GM20000 (cell line): ENCODE measurements at regions not wholly inside any gene's neighbourhood (a gene's known extent, or its start where the extent isn't known, plus 50 kb on each side); places are given as distances from the start of the nearest gene placed in this dataset.

Experiments
- DNase-seq: peaks from one replicate; pipeline ENCODE4 v3.0.0; 2012; ENCODE audit warnings: low spot score
- TF ChIP-seq, protein P1 (sequence below): IDR thresholded peaks from 2 replicates; pipeline ENCODE4 v1.5.1; 2012; ENCODE audit warnings: mild to moderate bottlenecking, control low read depth; ENCODE audit errors: extremely low read depth, missing control alignments

DNA sequence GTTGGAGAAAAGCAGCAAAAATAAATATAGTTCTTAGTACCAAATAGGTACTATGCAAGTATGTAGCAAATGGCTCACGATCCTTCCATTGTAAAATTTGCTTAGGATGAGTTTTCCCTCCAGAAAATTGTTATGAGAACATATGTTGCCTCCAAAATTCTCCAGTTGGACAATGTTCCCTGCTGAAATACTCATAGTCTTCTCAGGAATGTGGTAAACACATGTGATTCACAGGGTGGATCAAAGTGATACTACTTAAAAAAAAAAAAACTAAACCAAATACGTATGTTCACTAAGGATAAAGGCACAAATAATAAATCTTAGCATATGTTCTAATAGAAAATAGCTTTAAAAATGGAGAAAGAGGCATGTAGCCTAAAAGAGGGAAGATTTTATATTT, 84.3 kb upstream of the ZNF385D start:
- DNase-seq = no peak

DNA sequence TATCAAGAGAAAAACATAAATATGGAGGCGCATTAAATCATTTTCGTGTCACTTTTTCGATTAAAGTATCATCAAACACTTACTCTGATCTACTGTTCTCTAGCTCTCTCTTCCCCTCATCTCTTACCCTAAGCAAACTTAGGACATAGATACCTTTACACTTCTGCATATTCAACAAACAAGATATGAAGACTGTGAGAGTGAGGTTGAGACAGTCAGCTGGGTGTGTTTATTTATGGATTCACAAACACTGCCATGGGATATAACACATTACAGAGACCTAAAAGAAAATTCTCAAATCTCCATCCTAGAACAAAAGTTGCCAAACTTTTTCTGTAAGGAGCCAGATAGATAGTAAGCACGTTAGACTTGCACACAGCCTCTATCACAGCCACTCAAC, 85.2 kb upstream of the ZNF385D start:
- DNase-seq = no peak
- TF ChIP-seq, protein P1, sequence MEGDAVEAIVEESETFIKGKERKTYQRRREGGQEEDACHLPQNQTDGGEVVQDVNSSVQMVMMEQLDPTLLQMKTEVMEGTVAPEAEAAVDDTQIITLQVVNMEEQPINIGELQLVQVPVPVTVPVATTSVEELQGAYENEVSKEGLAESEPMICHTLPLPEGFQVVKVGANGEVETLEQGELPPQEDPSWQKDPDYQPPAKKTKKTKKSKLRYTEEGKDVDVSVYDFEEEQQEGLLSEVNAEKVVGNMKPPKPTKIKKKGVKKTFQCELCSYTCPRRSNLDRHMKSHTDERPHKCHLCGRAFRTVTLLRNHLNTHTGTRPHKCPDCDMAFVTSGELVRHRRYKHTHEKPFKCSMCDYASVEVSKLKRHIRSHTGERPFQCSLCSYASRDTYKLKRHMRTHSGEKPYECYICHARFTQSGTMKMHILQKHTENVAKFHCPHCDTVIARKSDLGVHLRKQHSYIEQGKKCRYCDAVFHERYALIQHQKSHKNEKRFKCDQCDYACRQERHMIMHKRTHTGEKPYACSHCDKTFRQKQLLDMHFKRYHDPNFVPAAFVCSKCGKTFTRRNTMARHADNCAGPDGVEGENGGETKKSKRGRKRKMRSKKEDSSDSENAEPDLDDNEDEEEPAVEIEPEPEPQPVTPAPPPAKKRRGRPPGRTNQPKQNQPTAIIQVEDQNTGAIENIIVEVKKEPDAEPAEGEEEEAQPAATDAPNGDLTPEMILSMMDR = no peak

More for the DNA sequence above, 84.3 kb upstream of the ZNF385D start:
- TF ChIP-seq, protein P1 = no peak

DNA sequence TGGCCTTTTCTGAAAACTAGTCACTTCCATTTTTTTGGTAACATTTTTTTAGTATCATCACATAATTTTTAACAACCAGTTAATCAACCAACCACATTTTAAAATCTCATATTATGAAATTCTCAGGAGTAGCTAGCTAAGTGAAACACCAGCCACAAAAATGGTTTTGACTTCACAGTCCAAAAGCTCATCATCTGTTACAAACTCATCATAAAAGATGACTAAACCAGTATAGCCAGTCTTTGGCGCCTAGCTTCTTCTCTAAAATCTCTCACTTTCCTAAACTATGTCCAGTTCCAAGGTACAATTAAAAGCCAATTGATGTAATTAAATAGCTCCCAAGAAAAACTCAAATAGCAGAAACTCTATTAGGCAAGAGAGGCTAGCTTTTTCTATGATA, 88.2 kb upstream of the ZNF385D start:
- TF ChIP-seq, protein P1 = no peak
- DNase-seq = no peak

DNA sequence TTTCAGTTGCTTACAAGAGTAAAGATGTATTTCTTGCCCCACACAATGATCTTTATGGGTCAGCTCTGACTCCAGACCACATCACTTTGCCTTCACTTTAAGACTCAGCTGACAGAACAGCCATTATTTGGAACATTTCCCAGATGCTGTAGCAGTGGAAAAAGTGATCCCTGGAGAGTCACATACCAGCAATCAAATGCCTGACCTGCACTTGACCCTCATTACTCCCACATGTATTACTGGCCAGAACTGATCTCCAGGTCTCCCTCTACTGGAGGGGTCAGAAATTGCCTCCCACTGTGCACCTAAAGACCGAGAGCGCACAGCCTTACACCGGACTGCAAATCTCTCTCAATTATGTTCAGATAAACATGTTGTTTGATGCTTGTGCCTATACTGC, 88.6 kb upstream of the ZNF385D start:
- DNase-seq = no peak
- TF ChIP-seq, protein P1 = no peak

DNA sequence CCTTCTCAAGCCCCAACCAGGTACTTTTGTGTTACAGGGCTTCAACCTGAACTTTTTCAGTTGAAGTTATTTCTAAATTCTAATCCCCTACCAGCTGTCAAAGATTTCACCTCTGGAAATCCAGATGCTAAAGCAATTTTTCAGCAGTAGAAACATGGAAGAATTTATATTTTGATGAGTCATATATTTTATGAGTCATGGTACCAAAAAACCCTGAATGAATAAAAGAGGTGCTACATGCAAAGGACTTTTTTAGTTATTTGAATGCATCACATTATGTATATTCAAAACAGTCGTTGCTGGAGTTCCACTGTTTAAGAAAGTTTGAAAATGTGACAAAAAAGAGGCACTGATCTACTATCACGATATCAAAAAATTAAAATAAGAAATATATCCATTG, 96.0 kb upstream of the ZNF385D start:
- TF ChIP-seq, protein P1 = no peak
- no peak for DNase-seq

DNA sequence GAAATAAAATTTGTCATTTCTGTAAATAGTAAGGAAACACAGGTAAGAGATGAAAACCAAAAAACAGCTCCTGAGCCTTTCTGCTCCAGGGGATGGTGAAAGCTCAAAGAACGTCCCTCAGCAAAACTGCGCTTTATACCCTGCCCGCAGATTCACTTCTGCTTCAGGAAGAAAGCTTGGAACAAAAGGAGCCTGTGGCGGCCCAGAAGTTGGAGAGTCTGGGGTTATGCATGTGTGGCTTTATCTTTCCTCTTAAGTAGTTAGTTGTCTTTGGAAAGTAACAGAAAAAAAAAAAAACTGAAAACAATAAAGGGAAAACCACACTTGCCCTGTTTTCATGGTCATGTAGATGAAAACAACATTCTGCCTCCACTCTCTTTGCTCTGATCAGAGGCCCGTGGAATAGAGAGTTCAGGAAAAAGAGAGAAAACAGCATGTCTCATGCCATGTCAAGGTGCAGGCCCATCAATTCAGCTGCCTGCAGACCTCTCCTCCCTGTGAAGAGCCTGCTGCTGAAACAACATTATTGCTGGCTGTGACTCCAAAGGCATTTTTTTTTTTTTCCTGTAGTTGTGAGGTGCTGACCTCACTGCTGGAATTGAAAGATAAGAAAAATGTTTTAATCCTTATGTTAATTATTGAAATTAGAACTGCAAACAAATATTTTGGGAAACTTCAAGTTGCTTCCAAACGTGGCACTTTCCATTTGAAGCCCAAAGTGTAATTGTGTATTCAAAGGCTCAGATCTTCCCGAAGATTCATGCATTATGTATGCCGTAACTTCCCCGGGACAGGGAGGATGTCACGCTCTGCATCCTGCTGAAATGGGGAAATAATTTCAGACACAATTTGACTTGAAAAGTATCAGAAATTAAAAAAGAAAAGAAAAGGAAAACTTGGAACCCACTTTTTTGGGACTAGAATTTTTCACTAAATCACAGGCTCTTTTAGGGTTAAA, 108.4 kb upstream of the ZNF385D start:
- no peak for DNase-seq
- TF ChIP-seq, protein P1 = no peak

DNA sequence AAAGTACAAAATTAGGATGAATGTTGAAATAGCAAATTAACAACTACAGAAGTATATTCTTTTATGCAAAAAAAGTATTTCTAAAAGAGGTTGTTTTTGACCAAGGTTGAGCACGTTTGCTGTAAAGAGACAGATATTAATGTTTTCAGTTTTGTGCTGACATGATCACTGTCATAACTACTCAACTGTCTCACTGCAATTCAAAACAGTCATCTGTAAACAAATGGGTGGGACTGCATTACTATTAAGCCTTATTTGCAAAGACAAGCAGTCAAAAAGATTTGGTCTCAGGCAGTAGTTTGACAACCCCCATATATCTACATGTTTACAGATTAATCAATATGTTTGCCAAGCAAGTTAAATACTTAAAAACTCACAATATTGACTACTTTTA, 109.1 kb upstream of the ZNF385D start:
- no peak for DNase-seq
- TF ChIP-seq, protein P1 = no peak
